GM21723 (cell line): ENCODE measurements at regions not wholly inside any gene's neighbourhood (a gene's known extent, or its start where the extent isn't known, plus 50 kb on each side); places are given as distances from the start of the nearest gene placed in this dataset.

ENCODE experiments used
- ATAC-seq: cut with Tn5 transposase; IDR thresholded peaks from one replicate; pipeline ENCODE4 v1.9.1; 2021; ENCODE audit warnings: mild to moderate bottlenecking, moderate library complexity; ENCODE audit not compliant: unreplicated experiment

- ATAC-seq = no peak
Measured at GRCh38 chr4:58711039-58711438, 1600.9 kb upstream of the IGFBP7 start.

GRCh38 chr4:58688568-58688967 is 1578.4 kb upstream of the IGFBP7 start:
- ATAC-seq = no peak

- ATAC-seq = no peak
Measured at GRCh38 chr4:58679886-58680285, 1569.7 kb upstream of the IGFBP7 start.

- no peak for ATAC-seq
Measured at GRCh38 chr4:58679051-58679450, 1568.9 kb upstream of the IGFBP7 start.

- ATAC-seq = no peak
Measured at GRCh38 chr4:58669783-58670182, 1559.6 kb upstream of the IGFBP7 start.

GRCh38 chr4:58665649-58666048 is 1555.5 kb upstream of the IGFBP7 start:
- no peak for ATAC-seq

- ATAC-seq = no peak
Measured at GRCh38 chr4:58658701-58659100, 1548.5 kb upstream of the IGFBP7 start.

- no peak for ATAC-seq
Measured at GRCh38 chr4:58653251-58653650, 1543.1 kb upstream of the IGFBP7 start.

GRCh38 chr4:58649226-58649625 is 1539.0 kb upstream of the IGFBP7 start:
- no peak for ATAC-seq

- no peak for ATAC-seq
Measured at GRCh38 chr4:58646126-58646525, 1535.9 kb upstream of the IGFBP7 start.

GRCh38 chr4:58644549-58644948 is 1534.4 kb upstream of the IGFBP7 start:
- ATAC-seq = no peak

- ATAC-seq = no peak
Measured at GRCh38 chr4:58636381-58636780, 1526.2 kb upstream of the IGFBP7 start.

GRCh38 chr4:58617226-58617625 is 1507.0 kb upstream of the IGFBP7 start:
- no peak for ATAC-seq

- no peak for ATAC-seq
Measured at GRCh38 chr4:58611012-58611411, 1500.8 kb upstream of the IGFBP7 start.

- no peak for ATAC-seq
Measured at GRCh38 chr4:58606303-58606702, 1496.1 kb upstream of the IGFBP7 start.

- no peak for ATAC-seq
Measured at GRCh38 chr4:58603951-58604350, 1493.8 kb upstream of the IGFBP7 start.

- no peak for ATAC-seq
Measured at GRCh38 chr4:58602731-58603359, 1492.7 kb upstream of the IGFBP7 start.

GRCh38 chr4:58602022-58602421 is 1491.8 kb upstream of the IGFBP7 start:
- no peak for ATAC-seq

- ATAC-seq = no peak
Measured at GRCh38 chr4:58600290-58600689, 1490.1 kb upstream of the IGFBP7 start.

GRCh38 chr4:58590722-58591121 is 1480.5 kb upstream of the IGFBP7 start:
- no peak for ATAC-seq

GRCh38 chr4:58587856-58588255 is 1477.7 kb upstream of the IGFBP7 start:
- ATAC-seq = no peak

- no peak for ATAC-seq
Measured at GRCh38 chr4:58566260-58566659, 1456.1 kb upstream of the IGFBP7 start.

- no peak for ATAC-seq
Measured at GRCh38 chr4:58564695-58565475, 1454.7 kb upstream of the IGFBP7 start.
